Thoracic aorta (tissue), 2 donors: ENCODE measurements at regions not wholly inside any gene's neighbourhood (a gene's known extent, or its start where the extent isn't known, plus 50 kb on each side); places are given as distances from the start of the nearest gene placed in this dataset.

Experiments
- ATAC-seq: fragments of 150-250 bp; one replicate; pipeline ENCODE4 v1.8.0; 2017; ENCODE audit warnings: low read depth; ENCODE audit not compliant: insufficient number of reproducible peaks, low FRiP score
- DNase-seq: peaks from one replicate; pipeline ENCODE4 v3.0.0-alpha.2; 2020; ENCODE audit warnings: low spot score
- H3K27ac ChIP-seq, 2 donors: fragments of 200-600 bp; sonication (generic); 1 replicate in 1 of 2; 2 replicates in 1 of 2; pipeline ENCODE4 v1.5.1; 2016; ENCODE audit warnings: mild to moderate bottlenecking in 2 of 2, moderate library complexity in 2 of 2
- H3K27me3 ChIP-seq: fragments of 200-600 bp; sonication (generic); replicated peaks from 2 replicates; pipeline ENCODE4 v1.6.0; 2016; ENCODE audit warnings: mild to moderate bottlenecking; ENCODE audit not compliant: insufficient read depth
- H3K36me3 ChIP-seq: fragments of 200-600 bp; sonication (generic); one replicate; pipeline ENCODE4 v1.5.1; 2016
- H3K4me1 ChIP-seq, 2 donors: fragments of 200-600 bp; sonication (generic); 1 replicate in 1 of 2; 2 replicates in 1 of 2; pipeline versions ENCODE4 v1.5.1 to v1.6.0; 2016; ENCODE audit warnings: low read depth in 2 of 2, mild to moderate bottlenecking in 1 of 2; ENCODE audit not compliant: control insufficient read depth in 1 of 2
- H3K4me3 ChIP-seq: fragments of 200-600 bp; sonication (generic); 2 replicates; pipeline ENCODE4 v1.5.1; 2016; ENCODE audit warnings: mild to moderate bottlenecking
- H3K9me3 ChIP-seq: fragments of 200-600 bp; sonication (generic); 2 replicates; pipeline ENCODE4 v1.5.1; 2016
- CTCF ChIP-seq: fragments of 200-600 bp; sonication (generic); IDR thresholded peaks from one replicate; pipeline ENCODE4 v1.5.1; 2019; ENCODE audit warnings: antibody characterized with exemption

- no peak overlapping the region for H3K4me3 ChIP-seq
- H3K27me3 ChIP-seq: no peaks in the 10 kb centered on the region
- DNase-seq (no peak), ATAC-seq (no peak)
- H3K4me1 ChIP-seq: no peaks in the 10 kb centered on the region
- no peak overlapping the region for H3K27ac ChIP-seq
- H3K9me3 ChIP-seq: no peaks in the 10 kb centered on the region
- H3K36me3 ChIP-seq: no peaks in the 10 kb centered on the region
- TF ChIP-seq CTCF: no peak
These were observed 916.2 kb upstream of the GHITM start for GRCh38 chr10:83222832-83223742.

- TF ChIP-seq CTCF: no peak
- H3K36me3 ChIP-seq: no peaks in the 10 kb centered on the region
- DNase-seq (no peak), ATAC-seq (no peak)
- H3K27me3 ChIP-seq: no peaks in the 10 kb centered on the region
- H3K4me1 ChIP-seq: no peaks in the 10 kb centered on the region
- H3K27ac ChIP-seq: no peak overlapping the region
- no peak overlapping the region for H3K4me3 ChIP-seq
- no peaks in the 10 kb centered on the region for H3K9me3 ChIP-seq
These were observed 913.5 kb upstream of the GHITM start for GRCh38 chr10:83225781-83226180.

GRCh38 chr10:83229991-83230390 is 909.3 kb upstream of the GHITM start:
- no peaks in the 10 kb centered on the region for H3K4me1 ChIP-seq
- H3K27me3 ChIP-seq: no peaks in the 10 kb centered on the region
- H3K27ac ChIP-seq: no peak overlapping the region
- DNase-seq (no peak), ATAC-seq (no peak)
- H3K4me3 ChIP-seq: no peak overlapping the region
- TF ChIP-seq CTCF: no peak
- no peaks in the 10 kb centered on the region for H3K36me3 ChIP-seq
- H3K9me3 ChIP-seq: no peaks in the 10 kb centered on the region

- ATAC-seq (no peak), DNase-seq (no peak)
- no peak for TF ChIP-seq CTCF
- Histone ChIP-seq H3K27me3 (no peaks in the 10 kb centered on the region), H3K27ac (no peak overlapping the region), H3K4me1 (no peaks in the 10 kb centered on the region), H3K9me3 (no peaks in the 10 kb centered on the region), H3K4me3 (no peak overlapping the region), H3K36me3 (no peaks in the 10 kb centered on the region)
These were observed 905.6 kb upstream of the GHITM start for GRCh38 chr10:83233691-83234090.

- peaks cover 2% of the 10 kb centered on the region for H3K9me3 ChIP-seq
- no peaks in the 10 kb centered on the region for H3K4me1 ChIP-seq
- DNase-seq (no peak), ATAC-seq (no peak)
- H3K4me3 ChIP-seq: no peak overlapping the region
- no peaks in the 10 kb centered on the region for H3K27me3 ChIP-seq
- TF ChIP-seq CTCF: no peak
- no peak overlapping the region for H3K27ac ChIP-seq
- H3K36me3 ChIP-seq: no peaks in the 10 kb centered on the region
These were observed 891.1 kb upstream of the GHITM start for GRCh38 chr10:83248106-83248631.
